Neural cell (in vitro differentiated cells): ENCODE measurements at regions not wholly inside any gene's neighbourhood (a gene's known extent, or its start where the extent isn't known, plus 50 kb on each side); places are given as distances from the start of the nearest gene placed in this dataset.
"Not testable (repeated sequence)": the region's sequence is repeated elsewhere in the genome, so short reads cannot be mapped to it uniquely, and the experiment has no call there.

Experiments
- CTCF ChIP-seq: fragments of 450-650 bp; IDR thresholded peaks from 2 replicates; pipeline ENCODE4 v1.5.1; 2014; ENCODE audit warnings: antibody characterized with exemption, mild to moderate bottlenecking, moderate library complexity; ENCODE audit not compliant: poor library complexity, severe bottlenecking
- EZH2 ChIP-seq: fragments of 200-600, 300-800 bp; shearing (Covaris generic), sonication (generic); IDR thresholded peaks from 2 replicates; pipeline ENCODE4 v1.6.1; 2014; ENCODE audit warnings: antibody characterized with exemption, low read length, borderline replicate concordance, mild to moderate bottlenecking; ENCODE audit not compliant: insufficient read depth, poor library complexity, severe bottlenecking

DNA sequence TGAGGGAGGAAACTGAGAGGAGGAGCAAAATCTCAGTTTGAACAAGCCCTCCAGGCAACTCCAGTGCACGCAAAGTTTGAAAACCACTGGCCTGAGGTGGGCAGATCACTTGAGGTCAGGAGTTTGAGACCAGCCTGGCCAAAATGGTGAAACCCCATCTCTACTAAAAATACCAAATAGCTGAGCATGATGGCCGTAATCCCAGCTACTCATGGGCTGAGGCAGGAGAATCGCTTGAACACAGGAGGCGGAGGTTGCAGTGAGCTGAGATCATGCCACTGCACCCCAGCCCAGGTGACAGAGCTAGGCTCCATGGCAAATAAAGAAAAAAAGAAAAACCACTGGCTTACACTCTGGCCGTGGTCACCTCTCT lies 51.9 kb upstream of the SLC1A4 start:
- not testable (repeated sequence) for TF ChIP-seq CTCF, EZH2
